Suprapubic skin (tissue), 4 donors: ENCODE measurements at regions not wholly inside any gene's neighbourhood (a gene's known extent, or its start where the extent isn't known, plus 50 kb on each side); places are given as distances from the start of the nearest gene placed in this dataset.
"Not testable (repeated sequence)": the region's sequence is repeated elsewhere in the genome, so short reads cannot be mapped to it uniquely, and the experiment has no call there.

ENCODE experiments used
- DNase-seq, 2 donors: peaks; one replicate each; pipeline ENCODE4 v3.0.0-alpha.2; 2019; ENCODE audit warnings: low spot score in 2 of 2
- H3K27ac ChIP-seq: fragments of 200-600 bp; sonication (generic); one replicate; pipeline ENCODE4 v1.5.1; 2019
- H3K27me3 ChIP-seq: fragments of 200-600 bp; sonication (generic); one replicate; pipeline ENCODE4 v1.5.1; 2019
- H3K36me3 ChIP-seq: fragments of 200-600 bp; sonication (generic); one replicate; pipeline ENCODE4 v1.5.1; 2019
- H3K4me1 ChIP-seq: fragments of 200-600 bp; sonication (generic); one replicate; pipeline ENCODE4 v1.5.1; 2019
- H3K4me3 ChIP-seq: fragments of 200-600 bp; sonication (generic); one replicate; pipeline ENCODE4 v1.5.1; 2019; ENCODE audit warnings: mild to moderate bottlenecking
- H3K9me3 ChIP-seq: fragments of 200-600 bp; sonication (generic); one replicate; pipeline ENCODE4 v1.5.1; 2019
- EP300 ChIP-seq: sonication (generic); formaldehyde crosslinking; IDR thresholded peaks from one replicate; pipeline ENCODE4 v1.6.1; 2017; ENCODE audit warnings: antibody characterized with exemption
- POLR2A ChIP-seq, 2 donors: fragments of 450-650 bp; IDR thresholded peaks; one replicate each; pipeline ENCODE4 v1.6.1; 2017; ENCODE audit warnings: antibody characterized with exemption in 2 of 2, mild to moderate bottlenecking in 2 of 2, moderate library complexity in 2 of 2
- POLR2AphosphoS5 ChIP-seq, 3 donors: sonication (generic); formaldehyde crosslinking; IDR thresholded peaks; one replicate each; pipeline ENCODE4 v1.6.1; 2017; ENCODE audit warnings: antibody characterized with exemption in 3 of 3
- WGBS: methylation state at CpG from one replicate; pipeline ENCODE4 v1.1.5; 2018; 5-methylcytosine and 5-hydroxymethylcytosine counted together
- TF ChIP-seq, protein P1 (sequence below), 2 donors: fragments of 200-600 bp in 1 of 2; fragments of 450-650 bp in 1 of 2; sonication (generic) in 1 of 2; IDR thresholded peaks; one replicate each; pipeline ENCODE4 v1.5.1; 2016 to 2019; ENCODE audit warnings: antibody characterized with exemption in 2 of 2, mild to moderate bottlenecking in 1 of 2, moderate library complexity in 1 of 2

DNA sequence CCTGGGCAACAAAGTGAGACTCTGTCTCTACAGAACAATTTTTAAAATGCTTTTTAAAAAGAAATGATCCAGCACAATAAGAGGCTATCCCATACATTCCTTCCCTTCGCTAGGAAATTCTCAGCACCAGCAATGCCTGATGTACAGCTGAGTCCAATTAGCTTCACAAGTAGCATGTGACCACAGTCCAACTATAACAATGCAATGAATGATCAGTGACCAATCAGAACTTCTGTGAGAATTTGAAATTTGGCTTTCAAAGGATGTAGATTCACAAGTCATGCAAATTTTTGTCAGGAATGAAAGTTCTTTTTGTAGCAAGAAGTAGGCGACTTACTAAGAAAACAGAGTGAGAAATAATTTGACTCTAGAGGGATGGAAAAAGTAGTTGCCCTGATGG lies 278.5 kb upstream of the UGT8 start:
- H3K9me3 ChIP-seq = no peaks in the 10 kb centered on the region
- no peaks in the 10 kb centered on the region for H3K4me1 ChIP-seq
- 93% methylated on average over 2 of the region's 2 CpGs for WGBS
- no peak for DNase-seq
- H3K4me3 ChIP-seq = no peak overlapping the region
- TF ChIP-seq EP300 (no peak), POLR2AphosphoS5 (IDR thresholded peaks at IDR 0.05) (no peak), POLR2A (IDR thresholded peaks at IDR 0.05) (no peak)
- TF ChIP-seq, protein P1, sequence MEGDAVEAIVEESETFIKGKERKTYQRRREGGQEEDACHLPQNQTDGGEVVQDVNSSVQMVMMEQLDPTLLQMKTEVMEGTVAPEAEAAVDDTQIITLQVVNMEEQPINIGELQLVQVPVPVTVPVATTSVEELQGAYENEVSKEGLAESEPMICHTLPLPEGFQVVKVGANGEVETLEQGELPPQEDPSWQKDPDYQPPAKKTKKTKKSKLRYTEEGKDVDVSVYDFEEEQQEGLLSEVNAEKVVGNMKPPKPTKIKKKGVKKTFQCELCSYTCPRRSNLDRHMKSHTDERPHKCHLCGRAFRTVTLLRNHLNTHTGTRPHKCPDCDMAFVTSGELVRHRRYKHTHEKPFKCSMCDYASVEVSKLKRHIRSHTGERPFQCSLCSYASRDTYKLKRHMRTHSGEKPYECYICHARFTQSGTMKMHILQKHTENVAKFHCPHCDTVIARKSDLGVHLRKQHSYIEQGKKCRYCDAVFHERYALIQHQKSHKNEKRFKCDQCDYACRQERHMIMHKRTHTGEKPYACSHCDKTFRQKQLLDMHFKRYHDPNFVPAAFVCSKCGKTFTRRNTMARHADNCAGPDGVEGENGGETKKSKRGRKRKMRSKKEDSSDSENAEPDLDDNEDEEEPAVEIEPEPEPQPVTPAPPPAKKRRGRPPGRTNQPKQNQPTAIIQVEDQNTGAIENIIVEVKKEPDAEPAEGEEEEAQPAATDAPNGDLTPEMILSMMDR (IDR thresholded peaks at IDR 0.05) = no peak
- H3K27ac ChIP-seq = no peak overlapping the region
- no peaks in the 10 kb centered on the region for H3K27me3 ChIP-seq
- no peaks in the 10 kb centered on the region for H3K36me3 ChIP-seq

DNA sequence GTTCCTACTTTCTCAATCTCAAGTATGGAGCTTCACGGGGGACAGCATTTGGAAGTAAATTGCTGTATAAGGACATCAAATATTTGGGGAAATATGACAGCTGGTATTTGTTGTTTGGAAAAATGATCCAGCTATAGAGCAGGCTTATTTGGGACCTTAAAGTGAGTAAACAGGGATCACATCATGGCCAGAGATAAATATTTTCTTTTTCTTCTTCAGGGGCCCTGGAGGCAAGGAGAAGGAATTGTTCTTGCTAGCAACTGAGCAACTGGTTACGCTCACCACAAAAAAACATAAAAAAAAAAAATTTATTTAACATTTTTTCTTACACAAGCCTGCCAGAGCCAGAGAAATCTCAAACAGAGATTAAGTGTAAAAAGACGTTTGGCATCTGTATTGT lies 277.2 kb upstream of the UGT8 start:
- WGBS = 75% methylated on average over 3 of the region's 3 CpGs
- H3K4me1 ChIP-seq = no peaks in the 10 kb centered on the region
- H3K9me3 ChIP-seq = no peaks in the 10 kb centered on the region
- H3K4me3 ChIP-seq = no peak overlapping the region
- H3K27ac ChIP-seq = no peak overlapping the region
- H3K27me3 ChIP-seq = no peaks in the 10 kb centered on the region
- no peak for DNase-seq
- no peaks in the 10 kb centered on the region for H3K36me3 ChIP-seq
- TF ChIP-seq POLR2A (IDR thresholded peaks at IDR 0.05) (no peak), EP300 (no peak), POLR2AphosphoS5 (IDR thresholded peaks at IDR 0.05) (no peak)
- TF ChIP-seq, protein P1 (IDR thresholded peaks at IDR 0.05) = no peak

DNA sequence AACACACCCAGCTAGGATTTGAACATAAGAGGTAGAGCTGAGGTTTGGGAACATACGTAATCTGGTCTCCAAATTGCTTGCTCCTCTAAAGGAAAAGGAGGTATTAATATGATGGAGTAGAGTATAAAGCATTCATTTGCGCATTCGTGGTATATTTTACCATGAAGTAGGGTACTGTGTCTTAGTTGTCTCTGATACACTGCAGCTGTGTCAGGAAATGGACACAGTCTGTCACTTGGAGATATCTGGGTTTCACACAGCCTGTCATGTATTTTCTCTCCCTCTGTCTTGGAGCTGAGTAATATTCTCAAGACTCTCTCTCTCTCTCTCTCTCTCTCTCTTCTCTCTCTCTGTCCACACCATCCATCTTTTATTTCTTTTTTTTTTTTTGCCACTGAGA lies 274.8 kb upstream of the UGT8 start:
- 41% methylated on average over 3 of the region's 3 CpGs for WGBS
- Histone ChIP-seq H3K9me3 (no peaks in the 10 kb centered on the region), H3K4me1 (no peaks in the 10 kb centered on the region), H3K27ac (no peak overlapping the region), H3K36me3 (no peaks in the 10 kb centered on the region), H3K27me3 (no peaks in the 10 kb centered on the region), H3K4me3 (no peak overlapping the region)
- TF ChIP-seq POLR2AphosphoS5 (IDR thresholded peaks at IDR 0.05) = no peak
- DNase-seq = no peak

DNA sequence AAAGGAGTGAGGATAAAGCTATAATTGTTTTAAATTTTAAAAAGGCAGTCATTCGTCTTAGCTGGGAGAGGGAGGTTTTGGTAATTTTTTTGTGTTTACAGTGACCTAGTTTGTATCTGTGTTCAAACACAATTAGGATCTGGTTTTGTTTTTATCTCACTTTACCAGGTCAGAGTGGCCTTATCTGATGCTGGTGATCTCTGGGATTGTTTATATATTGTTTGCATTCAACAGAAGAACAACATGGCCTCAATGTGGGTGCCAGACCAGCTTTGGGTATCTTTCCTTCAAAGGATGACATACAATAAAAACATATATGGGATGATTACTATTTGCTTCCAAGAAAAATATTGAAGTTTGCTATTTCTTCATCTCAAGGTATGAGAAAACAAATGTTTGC lies 272.2 kb upstream of the UGT8 start:
- WGBS = 63% methylated on average over 1 of the region's 1 CpG
- no peak for TF ChIP-seq EP300
- TF ChIP-seq, protein P1 (IDR thresholded peaks at IDR 0.05) = no peak
- no peak for TF ChIP-seq POLR2A (IDR thresholded peaks at IDR 0.05)
- TF ChIP-seq POLR2AphosphoS5 (IDR thresholded peaks at IDR 0.05) = no peak

DNA sequence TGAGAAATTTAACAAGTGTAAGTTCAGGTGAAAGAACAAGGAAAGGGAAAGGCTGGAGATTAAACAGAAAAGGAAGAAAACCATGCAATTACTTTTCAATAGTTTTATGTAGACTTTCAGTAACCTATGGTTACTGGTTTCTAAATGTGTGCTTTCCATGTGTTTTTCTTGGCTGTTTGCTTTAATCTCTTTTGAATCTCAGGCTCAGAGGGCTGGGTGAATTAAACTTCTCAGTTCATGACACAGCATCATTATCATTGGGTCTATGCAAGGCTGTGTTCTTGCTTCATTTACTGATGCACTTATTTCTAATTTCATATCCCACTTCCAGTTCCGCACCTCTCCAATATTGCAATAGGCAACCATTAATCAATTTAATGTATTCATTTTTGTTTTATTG lies 266.5 kb upstream of the UGT8 start:
- no peak overlapping the region for H3K4me3 ChIP-seq
- H3K4me1 ChIP-seq = no peaks in the 10 kb centered on the region
- 97% methylated on average over 1 of the region's 1 CpG for WGBS
- H3K9me3 ChIP-seq = no peaks in the 10 kb centered on the region
- DNase-seq = no peak
- H3K27ac ChIP-seq = no peak overlapping the region
- no peaks in the 10 kb centered on the region for H3K36me3 ChIP-seq
- no peak for TF ChIP-seq EP300
- TF ChIP-seq, protein P1 (IDR thresholded peaks at IDR 0.05) = no peak
- TF ChIP-seq POLR2AphosphoS5 (IDR thresholded peaks at IDR 0.05) = no peak
- TF ChIP-seq POLR2A (IDR thresholded peaks at IDR 0.05) = no peak
- H3K27me3 ChIP-seq = no peaks in the 10 kb centered on the region

More for the DNA sequence above, 272.2 kb upstream of the UGT8 start:
- no peak for DNase-seq
- Histone ChIP-seq H3K4me3 (no peak overlapping the region), H3K36me3 (no peaks in the 10 kb centered on the region), H3K27ac (no peak overlapping the region), H3K4me1 (no peaks in the 10 kb centered on the region), H3K27me3 (no peaks in the 10 kb centered on the region), H3K9me3 (no peaks in the 10 kb centered on the region)

DNA sequence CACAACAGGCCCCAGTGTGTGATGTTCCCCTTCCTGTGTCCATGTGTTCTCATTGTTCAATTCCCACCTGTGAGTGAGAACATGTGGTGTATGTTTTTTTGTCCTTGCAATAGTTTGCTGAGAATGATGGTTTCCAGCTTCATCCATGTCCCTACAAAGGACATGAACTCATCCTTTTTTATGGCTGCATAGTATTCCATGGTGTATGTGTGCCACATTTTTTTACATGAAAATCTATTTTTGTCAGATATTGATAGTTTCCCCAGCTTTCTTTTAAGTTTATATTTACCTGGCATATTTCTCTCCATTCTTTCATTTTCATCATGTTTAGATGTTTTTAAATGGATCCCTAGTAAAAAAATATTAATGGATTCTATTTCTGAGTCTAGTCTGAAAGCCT lies 264.2 kb upstream of the UGT8 start:
- not testable (repeated sequence) for H3K27me3 ChIP-seq, H3K36me3 ChIP-seq, H3K9me3 ChIP-seq, DNase-seq, H3K27ac ChIP-seq, H3K4me1 ChIP-seq, H3K4me3 ChIP-seq
